ENCODE measurements at regions not wholly inside any gene's neighbourhood (a gene's known extent, or its start where the extent isn't known, plus 50 kb on each side); places are given as distances from the start of the nearest gene placed in this dataset.

GRCh38 chr13:22496803-22497508 is 683.8 kb upstream of the SGCG start:
- no peak overlapping the region for H3K27ac ChIP-seq (ENCODE audit: insufficient read length, low read depth, low read length)
- H3K4me2 ChIP-seq (ENCODE audit: insufficient read depth, insufficient read length, low read length), result no peak overlapping the region
- H3K9ac ChIP-seq (ENCODE audit: extremely low read depth, insufficient read length, low read length), result no peak overlapping the region
- no peaks in the 10 kb centered on the region for H3K4me1 ChIP-seq (ENCODE audit: insufficient read depth, low read length)
- no peak overlapping the region for H3T11ph ChIP-seq (ENCODE audit: low read length)
- Mint-ChIP-seq H3K27ac (peak overlapping the region in 1 of 3 experiments; percentile 82; a peak in 1 of 7 replicates), H3K4me3 (no peak overlapping the region), H3K27me3 (ENCODE audit: low read depth) (no peaks in the 10 kb centered on the region), H3K36me3 (ENCODE audit: insufficient read depth in 1 of 3, low read depth in 3 of 3) (no peaks in the 10 kb centered on the region; a peak in 1 of 7 replicates), H3K4me1 (peaks cover 6% of the 10 kb centered on the region in 2 experiments; a peak in 3 of 4 replicates), H3K9me3 (peaks cover 0 to 3% of the 10 kb centered on the region in 2 experiments; a peak in 3 of 5 replicates)
- no CpG with 5 or more reads among the region's 17 CpGs for WGBS (ENCODE audit: extremely low coverage, insufficient read length, low lambda C conversion rate)
- no peaks in the 10 kb centered on the region for H3K79me1 ChIP-seq (ENCODE audit: insufficient read depth, low read depth, low read length, poor library complexity, severe bottlenecking)
- no peak overlapping the region for H3K56ac ChIP-seq (ENCODE audit: insufficient read length, low read depth, low read length)
- H4K20me1 ChIP-seq (ENCODE audit: control insufficient read depth, insufficient read depth, insufficient read length), result no peaks in the 10 kb centered on the region
- no peak overlapping the region for H4K5ac ChIP-seq (ENCODE audit: insufficient read length, low read depth, low read length)
- no peaks in the 10 kb centered on the region for H3K23me2 ChIP-seq (ENCODE audit: insufficient read length, low read depth, low read length, poor library complexity, severe bottlenecking)
- H3K4ac ChIP-seq (ENCODE audit: low read depth, low read length), result no peak overlapping the region
- no peak for TF ChIP-seq CTCF (conservative IDR thresholded peaks at IDR 0.05)
- DNase-seq, result no peak
- no peaks in the 10 kb centered on the region for H3K9me3 ChIP-seq (ENCODE audit: control insufficient read depth, low read depth, low read length)
- H2BK120ac ChIP-seq (ENCODE audit: low read depth, low read length, poor library complexity, severe bottlenecking), result no peak overlapping the region
- H2BK5ac ChIP-seq (ENCODE audit: insufficient read length, low read length), result no peak overlapping the region
- H3K18ac ChIP-seq (ENCODE audit: insufficient read length, low read depth, low read length), result no peak overlapping the region
- no peak overlapping the region for H3K14ac ChIP-seq (ENCODE audit: insufficient read depth, low read length)
- no peak overlapping the region for H3K23ac ChIP-seq (ENCODE audit: insufficient read length, low read depth, low read length)
- no peak overlapping the region for H2BK20ac ChIP-seq (ENCODE audit: low read depth, low read length, poor library complexity, severe bottlenecking)
- H4K8ac ChIP-seq (replicated peaks; ENCODE audit: insufficient read length, low read depth, low read length), result no peak overlapping the region
- no peaks in the 10 kb centered on the region for H3K79me2 ChIP-seq (ENCODE audit: insufficient read depth, low read length)
- H2BK12ac ChIP-seq (ENCODE audit: insufficient read length, low read depth, low read length), result no peak overlapping the region
- H2AFZ ChIP-seq (ENCODE audit: low read length), result no peak overlapping the region
- no peaks in the 10 kb centered on the region for H3K27me3 ChIP-seq (ENCODE audit: insufficient read depth, low read length)
- no peak overlapping the region for H2AK5ac ChIP-seq (ENCODE audit: insufficient read length, low read length)
- no peak overlapping the region for H4K91ac ChIP-seq (ENCODE audit: insufficient read length, low read depth, low read length)
- H2BK15ac ChIP-seq (ENCODE audit: low read depth, low read length), result no peak overlapping the region
